DOHH2 (cell line): ENCODE measurements at regions not wholly inside any gene's neighbourhood (a gene's known extent, or its start where the extent isn't known, plus 50 kb on each side); places are given as distances from the start of the nearest gene placed in this dataset.

Experiments used
- EZH2phosphoT487 ChIP-seq: fragments of 200-600 bp; sonication (generic); IDR thresholded peaks from 2 replicates; pipeline ENCODE4 v1.6.1; 2017; ENCODE audit warnings: borderline replicate concordance, mild to moderate bottlenecking, antibody characterized with exemption, low read length, moderate library complexity, mixed read lengths
- TF ChIP-seq, protein P1 (sequence below): fragments of 200-600 bp; sonication (generic); IDR thresholded peaks from one replicate; pipeline ENCODE4 v1.5.1; 2014; ENCODE audit warnings: antibody characterized with exemption, mild to moderate bottlenecking, low read depth, low read length; ENCODE audit not compliant: poor library complexity, severe bottlenecking

DNA sequence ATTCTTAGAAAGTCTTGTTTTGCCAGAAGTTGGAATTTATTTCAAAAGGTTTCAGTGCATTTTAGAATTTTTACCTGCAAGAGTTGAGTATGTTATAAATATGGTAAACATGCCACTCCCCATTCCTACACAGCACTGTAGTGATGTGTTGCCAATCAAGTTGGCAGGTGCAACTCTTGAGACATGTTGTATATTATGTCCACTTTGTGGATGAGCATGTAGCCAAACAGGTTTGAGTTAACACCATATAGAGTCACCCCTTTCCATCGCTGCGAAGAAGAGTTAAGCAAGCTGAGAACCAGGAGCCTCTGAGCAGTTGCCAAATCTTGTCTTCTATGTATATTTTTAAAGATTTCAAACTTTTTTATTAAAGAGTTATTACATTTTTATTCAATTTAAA, 359.8 kb downstream of the LMO7 start:
- TF ChIP-seq, protein P1, sequence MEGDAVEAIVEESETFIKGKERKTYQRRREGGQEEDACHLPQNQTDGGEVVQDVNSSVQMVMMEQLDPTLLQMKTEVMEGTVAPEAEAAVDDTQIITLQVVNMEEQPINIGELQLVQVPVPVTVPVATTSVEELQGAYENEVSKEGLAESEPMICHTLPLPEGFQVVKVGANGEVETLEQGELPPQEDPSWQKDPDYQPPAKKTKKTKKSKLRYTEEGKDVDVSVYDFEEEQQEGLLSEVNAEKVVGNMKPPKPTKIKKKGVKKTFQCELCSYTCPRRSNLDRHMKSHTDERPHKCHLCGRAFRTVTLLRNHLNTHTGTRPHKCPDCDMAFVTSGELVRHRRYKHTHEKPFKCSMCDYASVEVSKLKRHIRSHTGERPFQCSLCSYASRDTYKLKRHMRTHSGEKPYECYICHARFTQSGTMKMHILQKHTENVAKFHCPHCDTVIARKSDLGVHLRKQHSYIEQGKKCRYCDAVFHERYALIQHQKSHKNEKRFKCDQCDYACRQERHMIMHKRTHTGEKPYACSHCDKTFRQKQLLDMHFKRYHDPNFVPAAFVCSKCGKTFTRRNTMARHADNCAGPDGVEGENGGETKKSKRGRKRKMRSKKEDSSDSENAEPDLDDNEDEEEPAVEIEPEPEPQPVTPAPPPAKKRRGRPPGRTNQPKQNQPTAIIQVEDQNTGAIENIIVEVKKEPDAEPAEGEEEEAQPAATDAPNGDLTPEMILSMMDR = no peak
- TF ChIP-seq EZH2phosphoT487 = no peak
